ENCODE measurements at regions not wholly inside any gene's neighbourhood (a gene's known extent, or its start where the extent isn't known, plus 50 kb on each side); places are given as distances from the start of the nearest gene placed in this dataset.

DNA sequence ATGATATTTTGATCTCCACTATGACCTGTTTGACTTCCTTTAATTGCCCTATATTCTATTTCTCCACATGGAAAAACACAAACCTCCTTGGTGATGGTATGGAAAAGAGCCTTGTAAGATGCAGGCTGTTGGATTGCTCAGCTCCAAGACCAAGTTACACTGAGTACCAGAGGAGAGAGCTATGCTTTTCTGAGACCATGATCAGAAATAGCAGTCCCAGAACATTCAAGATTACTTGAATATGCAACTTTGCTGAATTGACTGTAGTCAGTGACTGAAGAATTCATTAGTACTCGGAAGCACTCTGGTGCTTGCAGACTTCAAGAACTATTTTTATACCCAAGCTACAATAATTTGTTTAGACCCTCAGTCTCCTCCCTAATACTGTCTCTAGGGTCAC is 310.6 kb upstream of the FSIP2 start:
- TF ChIP-seq POLR2A (IDR thresholded peaks at IDR 0.05; ENCODE audit: low read depth, low read length) (no peak), POLR2AphosphoS5 (IDR thresholded peaks at IDR 0.05; ENCODE audit: low read depth, low read length) (no peak), PAX5 (IDR thresholded peaks at IDR 0.05; ENCODE audit: insufficient read depth, low read length, severe bottlenecking) (no peak), POU2F2 (IDR thresholded peaks at IDR 0.05; ENCODE audit: low read depth, low read length) (no peak), TAF1 (IDR thresholded peaks at IDR 0.05; ENCODE audit: low read depth, low read length) (no peak), SPI1 (IDR thresholded peaks at IDR 0.05; ENCODE audit: low read depth, low read length) (no peak)

All from GM12891 (cell line).